ENCODE measurements at regions not wholly inside any gene's neighbourhood (a gene's known extent, or its start where the extent isn't known, plus 50 kb on each side); places are given as distances from the start of the nearest gene placed in this dataset.

DNA sequence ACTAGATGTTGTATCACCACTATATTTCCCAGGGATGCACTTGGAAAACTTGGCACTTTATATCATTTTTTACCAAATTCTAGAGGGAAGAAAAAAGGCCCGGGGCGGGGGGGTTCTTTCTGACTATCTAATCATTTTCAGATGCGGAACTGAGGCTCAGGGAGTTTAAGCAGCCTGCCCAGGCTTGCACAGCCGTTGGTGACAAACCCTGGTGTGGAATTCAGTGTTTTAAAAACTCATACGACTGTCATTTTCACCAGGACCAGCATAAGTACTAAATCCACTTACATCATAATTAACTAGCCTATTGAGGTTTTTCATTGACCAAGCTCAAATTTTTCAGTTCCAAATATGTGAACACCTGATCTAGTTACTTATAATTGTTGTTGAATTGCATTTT is 181.0 kb downstream of the IPO8 start:
- no peak for DNase-seq
- in situ Hi-C loops (cut with HindIII; ENCODE audit: low pct_ligation_motif_present, low pct_unique_long_range_greater_than_20kb, low sequenced_read_pairs), result no loop called here

DNA sequence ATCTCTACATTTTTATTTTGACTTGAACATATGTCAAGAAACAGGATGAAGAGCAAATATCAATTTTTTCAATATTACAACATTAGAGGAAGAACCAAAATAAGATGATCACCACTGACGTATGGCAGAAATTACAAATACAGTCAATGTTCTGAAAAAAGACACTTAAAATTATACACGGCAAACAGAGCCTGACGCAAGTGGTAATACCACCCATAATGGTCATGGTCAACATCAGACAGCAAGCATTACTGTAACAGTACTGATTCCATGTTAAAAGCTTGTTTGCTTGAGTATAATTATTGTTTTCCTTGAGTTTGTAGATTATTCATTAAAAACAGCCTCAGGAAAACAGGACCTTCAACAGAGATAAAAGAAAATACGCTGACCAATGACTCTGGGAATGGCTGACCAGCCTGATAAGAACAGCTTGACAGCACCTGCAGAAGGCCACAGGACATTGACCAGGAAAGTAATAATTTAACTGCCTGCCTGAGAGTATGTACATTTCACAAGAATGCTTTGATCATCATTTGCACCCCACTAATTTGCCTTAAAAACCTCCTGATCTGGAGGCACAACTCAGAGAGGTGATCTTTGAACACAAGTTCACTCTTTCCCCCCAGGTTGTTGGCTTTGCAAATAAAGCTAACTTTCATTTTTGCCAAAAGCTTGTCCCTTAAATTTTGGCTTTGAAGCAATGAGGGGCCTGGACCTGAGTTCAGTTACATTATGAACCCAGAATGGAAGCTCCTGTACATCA is 187.3 kb downstream of the IPO8 start:
- in situ Hi-C loops (cut with HindIII; ENCODE audit: low pct_ligation_motif_present, low pct_unique_long_range_greater_than_20kb, low sequenced_read_pairs), result no loop called here
- no peak for DNase-seq

- in situ Hi-C loops (cut with HindIII; ENCODE audit: low pct_ligation_motif_present, low pct_unique_long_range_greater_than_20kb, low sequenced_read_pairs), result no loop called here
- DNase-seq, result no peak
Measured at GRCh38 chr12:30507576-30507975, 188.1 kb downstream of the IPO8 start.

DNA sequence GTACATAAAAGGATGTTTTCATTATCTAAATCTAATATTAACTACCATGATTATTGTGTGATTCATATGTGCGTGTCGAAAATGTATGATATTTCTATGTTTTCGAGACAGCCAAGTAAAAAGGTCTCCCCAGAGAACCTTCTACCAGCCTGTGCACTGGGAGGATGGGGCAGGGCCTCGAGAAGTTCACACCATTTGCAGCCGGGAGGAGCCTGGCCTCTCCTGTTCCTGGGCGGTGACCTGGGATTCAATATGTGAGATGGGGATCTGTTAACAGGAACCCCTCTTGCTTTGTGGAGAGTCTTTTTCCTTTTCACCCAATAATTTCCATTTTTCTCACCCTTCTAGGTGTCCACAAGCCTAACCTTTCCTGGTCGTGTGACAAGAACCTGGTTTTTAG is 189.3 kb downstream of the IPO8 start:
- in situ Hi-C loops (cut with HindIII; ENCODE audit: low pct_ligation_motif_present, low pct_unique_long_range_greater_than_20kb, low sequenced_read_pairs), result no loop called here
- no peak for DNase-seq

GRCh38 chr12:30501718-30502117 is 194.0 kb downstream of the IPO8 start:
- DNase-seq, result no peak
- in situ Hi-C loops (cut with HindIII; ENCODE audit: low pct_ligation_motif_present, low pct_unique_long_range_greater_than_20kb, low sequenced_read_pairs), result no loop called here

DNA sequence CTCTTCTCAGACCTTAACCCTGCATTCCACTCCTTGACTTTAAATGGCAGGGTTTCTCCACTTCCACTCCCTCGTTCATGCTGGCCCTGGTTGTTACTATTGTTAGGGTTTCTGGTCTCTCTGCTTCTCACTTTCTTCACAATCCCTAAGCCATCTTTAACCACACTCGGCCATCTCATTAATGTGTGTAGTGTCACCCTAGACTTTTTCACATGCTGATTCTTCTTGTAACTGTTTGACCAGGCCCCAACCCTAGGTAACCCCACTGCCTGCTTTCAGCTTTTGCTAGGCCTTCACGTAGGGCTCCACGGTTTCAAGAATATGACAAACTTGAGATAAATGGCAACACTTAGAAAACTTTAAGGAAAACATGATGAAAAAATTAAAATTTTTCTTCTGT is 195.1 kb downstream of the IPO8 start:
- in situ Hi-C loops (cut with HindIII; ENCODE audit: low pct_ligation_motif_present, low pct_unique_long_range_greater_than_20kb, low sequenced_read_pairs), result no loop called here
- DNase-seq, result no peak

DNA sequence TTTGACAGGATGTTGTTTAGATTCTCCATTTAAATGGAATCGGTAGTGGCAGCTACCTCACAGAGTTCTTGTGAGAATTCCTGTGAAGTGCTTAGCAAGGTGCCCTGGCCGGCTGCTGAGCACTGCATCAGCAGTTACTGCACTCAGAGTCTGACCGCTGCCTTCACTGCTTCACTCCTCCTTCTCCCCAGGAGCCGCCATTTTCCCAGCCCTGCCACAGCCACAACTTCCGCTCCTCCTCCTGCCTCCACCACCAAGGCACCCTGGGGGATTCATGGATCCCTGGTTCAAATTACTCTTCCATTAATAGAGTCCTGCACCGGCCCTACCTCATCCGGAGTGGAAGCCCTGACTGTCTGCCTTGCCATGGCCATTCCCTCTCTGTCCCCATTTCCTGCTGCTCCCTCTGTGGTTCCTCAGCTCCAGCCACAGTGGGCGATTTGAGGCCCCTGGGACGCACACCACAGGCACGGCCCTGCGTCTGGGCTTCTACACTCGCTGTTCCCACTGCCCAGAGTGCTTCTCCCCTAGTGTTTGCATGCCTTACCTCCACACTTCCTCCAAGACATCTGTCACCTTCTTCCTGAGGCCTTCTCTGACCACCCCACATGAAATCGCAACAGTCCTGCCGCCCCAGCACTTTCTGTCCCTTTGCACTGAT is 210.3 kb downstream of the IPO8 start:
- no peak for DNase-seq
- in situ Hi-C loops (cut with HindIII; ENCODE audit: low pct_ligation_motif_present, low pct_unique_long_range_greater_than_20kb, low sequenced_read_pairs), result no loop called here

DNA sequence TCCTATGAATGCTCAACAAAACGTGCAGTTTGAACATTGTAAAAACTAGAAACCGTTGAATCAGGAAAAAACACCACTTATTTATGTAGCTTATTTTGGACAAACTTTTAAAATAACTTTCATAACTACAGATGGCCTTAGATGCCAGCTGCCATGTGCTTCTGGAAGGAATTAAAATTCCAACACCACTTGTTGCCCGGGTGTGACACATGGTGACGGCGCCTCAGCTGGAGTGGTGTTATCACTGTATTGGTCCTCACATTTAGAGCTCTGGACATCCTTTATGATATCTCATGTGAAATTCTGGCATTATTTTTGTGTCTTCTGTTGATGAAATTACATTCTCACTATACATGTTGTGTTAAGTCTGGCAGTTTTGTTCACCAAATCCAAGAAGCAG is 211.0 kb downstream of the IPO8 start:
- no peak for DNase-seq
- in situ Hi-C loops (cut with HindIII; ENCODE audit: low pct_ligation_motif_present, low pct_unique_long_range_greater_than_20kb, low sequenced_read_pairs), result no loop called here

DNA sequence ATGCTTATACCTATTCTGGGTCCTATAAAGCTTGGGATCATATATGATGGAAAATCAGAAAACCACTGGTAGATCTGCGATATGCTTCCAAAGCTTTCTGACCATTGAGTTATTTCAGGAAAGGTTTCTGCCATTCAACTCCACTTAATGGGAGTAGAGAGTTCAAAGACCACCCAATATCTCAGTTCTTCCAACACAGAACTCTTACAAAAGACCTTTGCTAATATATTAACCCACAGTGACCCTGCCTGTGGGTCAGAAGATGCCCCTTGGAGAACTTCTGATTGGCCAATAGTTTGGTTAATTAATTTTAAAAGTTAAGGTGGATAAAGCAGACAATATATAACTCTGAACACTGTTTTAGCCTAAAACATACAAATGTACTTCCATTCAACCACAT is 213.0 kb downstream of the IPO8 start:
- DNase-seq, result no peak
- in situ Hi-C loops (cut with HindIII; ENCODE audit: low pct_ligation_motif_present, low pct_unique_long_range_greater_than_20kb, low sequenced_read_pairs), result no loop called here

GRCh38 chr12:30473274-30473673 is 222.4 kb downstream of the IPO8 start:
- no peak for DNase-seq

GRCh38 chr12:30466093-30466585 is 229.5 kb downstream of the IPO8 start:
- in situ Hi-C loops (cut with HindIII; ENCODE audit: low pct_ligation_motif_present, low pct_unique_long_range_greater_than_20kb, low sequenced_read_pairs), result no loop called here
- no peak for DNase-seq

More at GRCh38 chr12:30473274-30473673, 222.4 kb downstream of the IPO8 start:
- in situ Hi-C loops (cut with HindIII; ENCODE audit: low pct_ligation_motif_present, low pct_unique_long_range_greater_than_20kb, low sequenced_read_pairs), result no loop called here

DNA sequence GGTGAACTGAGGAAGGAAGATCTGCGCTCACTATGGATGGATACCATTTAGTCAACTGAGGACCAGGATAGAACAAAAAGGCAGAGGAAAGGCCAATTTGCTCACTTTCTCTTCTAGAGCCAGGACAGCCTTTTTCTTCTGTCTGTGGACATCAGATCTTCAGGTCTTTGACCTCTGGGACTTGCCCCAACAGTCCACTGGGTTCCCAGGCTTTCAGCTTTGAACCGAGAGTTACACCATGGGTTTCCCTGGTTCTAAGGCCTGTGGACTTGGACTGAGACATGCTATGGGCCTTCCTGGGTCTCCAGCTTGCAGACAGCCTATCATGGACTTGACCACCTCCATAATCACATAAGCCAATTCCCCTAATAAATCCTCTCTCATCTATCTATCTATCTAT is 232.0 kb downstream of the IPO8 start:
- in situ Hi-C loops (cut with HindIII; ENCODE audit: low pct_ligation_motif_present, low pct_unique_long_range_greater_than_20kb, low sequenced_read_pairs), result no loop called here
- no peak for DNase-seq

- in situ Hi-C loops (cut with HindIII; ENCODE audit: low pct_ligation_motif_present, low pct_unique_long_range_greater_than_20kb, low sequenced_read_pairs), result no loop called here
Measured at GRCh38 chr12:30462249-30462648, 233.4 kb downstream of the IPO8 start.

DNA sequence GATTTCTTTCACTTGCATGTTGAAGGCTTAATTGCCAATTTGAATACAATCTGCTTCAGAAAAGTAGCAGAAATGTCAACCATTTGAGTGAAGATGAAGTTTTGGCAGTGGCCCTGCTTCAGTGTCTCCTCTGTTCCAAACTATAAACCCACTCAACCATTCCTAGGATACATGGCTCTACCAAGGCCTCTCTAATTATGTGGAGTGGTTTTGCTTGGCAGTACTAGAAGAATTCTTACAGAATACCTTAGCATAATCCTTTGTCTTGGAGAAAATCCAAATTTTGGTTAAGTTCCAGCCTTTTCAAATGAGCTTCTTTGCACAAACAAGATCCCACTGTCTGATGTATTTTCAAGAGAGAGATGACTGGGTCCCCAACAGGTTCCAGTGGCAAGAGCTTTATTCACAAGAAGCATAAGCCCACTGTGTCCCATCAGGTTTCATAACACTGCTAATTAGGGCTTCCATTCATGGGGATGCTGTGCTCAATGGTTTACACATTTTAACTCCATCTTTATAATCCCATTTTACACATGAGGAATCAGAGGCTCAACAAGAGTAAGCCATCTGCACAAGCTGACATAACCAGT is 234.5 kb downstream of the IPO8 start:
- in situ Hi-C loops (cut with HindIII; ENCODE audit: low pct_ligation_motif_present, low pct_unique_long_range_greater_than_20kb, low sequenced_read_pairs), result no loop called here
- DNase-seq, result no peak

More at GRCh38 chr12:30462249-30462648, 233.4 kb downstream of the IPO8 start:
- DNase-seq, result no peak

- no peak for DNase-seq
- in situ Hi-C loops (cut with HindIII; ENCODE audit: low pct_ligation_motif_present, low pct_unique_long_range_greater_than_20kb, low sequenced_read_pairs), result no loop called here
Measured at GRCh38 chr12:30458453-30458852, 237.2 kb downstream of the IPO8 start.

DNA sequence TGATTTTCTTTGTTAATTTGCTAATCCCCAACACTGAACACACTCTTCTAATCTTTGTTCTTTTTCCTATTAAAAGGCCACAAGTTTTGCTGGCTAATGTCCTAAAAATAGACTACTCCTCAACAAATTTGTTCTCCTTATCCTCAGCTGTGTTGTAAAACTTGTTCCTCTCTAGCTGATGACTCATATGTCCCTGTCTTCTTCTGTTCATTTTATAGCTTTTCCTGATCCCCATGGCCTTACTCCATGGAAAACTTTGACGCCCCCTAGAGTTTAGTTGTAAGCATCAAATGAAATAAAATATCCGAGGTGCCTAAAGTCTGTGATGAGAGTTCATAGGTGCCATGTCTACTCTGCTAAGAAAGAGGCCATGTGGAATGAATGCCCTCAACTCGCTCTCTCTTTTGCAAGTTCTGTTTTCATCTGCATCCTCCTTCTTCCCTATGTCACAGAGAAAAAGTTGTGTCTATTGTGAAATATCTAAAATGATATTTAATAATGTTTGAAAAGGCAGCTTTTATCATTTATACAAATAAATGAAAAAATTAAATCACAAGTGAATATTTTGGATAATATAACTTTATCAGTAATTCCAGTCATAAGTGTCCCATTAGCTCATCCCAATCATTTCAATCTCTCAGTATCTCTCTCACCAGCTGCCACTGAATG is 237.9 kb downstream of the IPO8 start:
- DNase-seq, result peak; percentile 69

DNA sequence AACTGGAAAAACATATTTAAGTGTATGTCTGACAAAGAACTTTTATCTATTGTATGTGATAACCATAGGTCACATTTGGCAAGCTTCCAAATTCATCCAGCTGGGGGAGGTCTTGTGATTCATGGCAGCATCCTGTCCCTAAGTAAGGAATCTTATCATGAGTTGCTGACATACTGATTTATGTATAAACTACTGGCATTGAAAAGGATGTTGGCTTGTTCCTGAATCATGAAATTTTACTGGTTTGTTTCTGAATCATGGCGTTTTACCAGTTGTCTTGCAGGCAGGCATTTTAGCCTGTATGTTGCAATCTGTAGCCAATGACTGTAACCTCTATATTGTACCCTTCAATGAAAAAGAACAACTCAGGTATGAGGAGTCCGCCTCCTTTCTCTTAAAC is 244.8 kb downstream of the IPO8 start:
- in situ Hi-C loops (cut with HindIII; ENCODE audit: low pct_ligation_motif_present, low pct_unique_long_range_greater_than_20kb, low sequenced_read_pairs), result no loop called here
- no peak for DNase-seq

More for the DNA sequence above, 237.9 kb downstream of the IPO8 start:
- in situ Hi-C loops (cut with HindIII; ENCODE audit: low pct_ligation_motif_present, low pct_unique_long_range_greater_than_20kb, low sequenced_read_pairs), result no loop called here

- no peak for DNase-seq
- in situ Hi-C loops (cut with HindIII; ENCODE audit: low pct_ligation_motif_present, low pct_unique_long_range_greater_than_20kb, low sequenced_read_pairs), result no loop called here
Measured at GRCh38 chr12:30450226-30450625, 245.4 kb downstream of the IPO8 start.

- in situ Hi-C loops (cut with HindIII; ENCODE audit: low pct_ligation_motif_present, low pct_unique_long_range_greater_than_20kb, low sequenced_read_pairs), result no loop called here
- DNase-seq, result no peak
Measured at GRCh38 chr12:30448038-30448437, 247.6 kb downstream of the IPO8 start.

Measured in ACHN (cell line).